NCI-H1436 treated with DMSO at 0.1 percent for 48 hours (cell line): ENCODE measurements at regions not wholly inside any gene's neighbourhood (a gene's known extent, or its start where the extent isn't known, plus 50 kb on each side); places are given as distances from the start of the nearest gene placed in this dataset.

ENCODE experiments used
- DNase-seq: peaks from one replicate; lab custom pipeline; 2025; lab: John Stamatoyannopoulos, UW

DNA sequence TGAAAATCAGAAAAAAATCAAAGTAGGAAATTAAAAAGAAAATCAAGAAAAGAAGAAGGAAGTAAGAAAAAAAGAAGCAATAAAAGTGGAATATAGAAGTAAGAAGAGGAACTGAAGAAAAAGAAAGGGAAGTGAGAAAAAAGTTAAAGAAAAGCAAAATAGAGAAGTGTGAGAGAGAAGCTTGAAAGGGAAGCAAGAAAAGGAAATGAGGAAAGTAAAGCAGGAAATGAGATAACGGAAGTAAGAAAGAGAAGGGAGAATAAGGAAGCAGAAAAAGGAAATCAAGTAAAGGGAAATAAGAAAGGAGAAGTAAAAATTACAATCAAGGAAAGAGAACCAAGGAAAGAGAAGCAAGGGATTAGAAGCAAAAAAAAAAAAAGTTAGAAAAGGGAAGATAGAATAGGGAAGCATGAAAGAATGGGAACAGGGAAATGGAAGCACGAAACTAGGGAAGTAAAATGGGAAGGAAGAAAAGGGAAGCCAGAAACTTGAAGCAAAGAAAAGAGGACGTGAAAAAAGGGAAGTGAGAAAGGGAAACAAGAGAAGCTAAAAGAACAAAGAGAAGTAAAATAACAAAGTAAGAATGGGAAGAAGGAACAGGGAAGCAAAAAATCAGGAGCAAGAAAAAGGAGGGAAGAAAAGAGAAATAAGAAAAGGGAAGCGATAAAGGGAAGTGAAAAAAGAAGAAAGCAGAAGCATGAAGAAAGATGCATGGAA, 243.3 kb upstream of the NCKAP5 start:
- no peak for DNase-seq

DNA sequence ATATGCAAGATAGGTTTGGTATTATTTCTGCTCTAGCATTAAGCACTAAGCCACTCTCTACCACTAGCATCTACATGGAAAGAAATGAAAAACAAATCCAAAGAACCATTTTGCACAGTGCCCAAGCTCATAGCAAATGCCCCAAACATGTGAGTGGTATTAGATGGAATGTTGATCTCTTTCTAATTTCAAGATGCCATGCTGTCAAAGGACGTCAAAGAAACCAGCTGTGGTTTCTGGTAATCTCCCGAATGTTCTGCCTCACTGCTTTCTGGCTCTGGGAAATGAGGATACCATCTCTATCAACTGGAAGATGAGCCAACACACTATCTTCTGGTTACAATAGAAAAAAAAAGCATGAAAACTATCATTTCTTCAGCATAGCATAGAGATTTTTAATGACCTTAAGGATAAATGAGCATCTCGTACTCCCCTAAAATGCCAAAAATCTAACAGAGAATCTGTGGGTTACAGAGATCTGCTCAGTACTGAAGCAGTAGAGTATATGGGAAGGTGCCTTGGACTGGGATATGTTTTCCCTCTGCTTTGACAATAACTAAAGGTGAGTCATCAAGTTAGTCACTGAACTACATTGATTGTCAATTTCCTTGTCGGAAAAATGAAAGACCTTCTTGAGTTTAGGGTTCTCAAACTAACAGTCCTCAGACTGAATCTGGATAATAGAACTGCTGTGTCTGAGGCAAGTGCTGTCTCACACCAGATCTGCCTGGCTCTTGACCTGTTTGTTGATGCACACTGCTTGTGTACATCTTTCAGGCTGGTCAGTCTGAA, 244.8 kb upstream of the NCKAP5 start:
- DNase-seq = no peak

GRCh38 chr2:133814890-133815289, 246.6 kb upstream of the NCKAP5 start:
- DNase-seq = no peak

GRCh38 chr2:133816037-133816436, 247.8 kb upstream of the NCKAP5 start:
- DNase-seq = no peak

GRCh38 chr2:133817680-133818566, 249.7 kb upstream of the NCKAP5 start:
- no peak for DNase-seq

DNA sequence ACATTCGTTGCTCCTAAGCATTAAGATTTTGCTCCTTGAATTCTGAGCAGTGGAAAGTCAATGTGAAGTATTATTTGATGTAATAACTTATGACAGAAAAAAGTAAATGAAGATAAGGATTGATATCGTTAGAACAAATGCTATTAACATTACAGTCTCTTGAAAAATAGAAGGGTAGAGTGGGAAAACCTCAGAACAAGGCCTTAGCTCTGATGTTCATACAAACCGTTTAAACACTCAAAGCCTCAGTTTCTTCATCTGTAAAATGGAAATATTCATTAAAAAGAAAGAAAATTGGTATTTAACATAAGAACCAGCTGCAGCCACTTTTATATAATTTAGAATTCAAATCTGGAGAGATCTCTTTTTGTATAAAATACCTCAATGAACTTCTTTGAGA, 250.4 kb upstream of the NCKAP5 start:
- no peak for DNase-seq

DNA sequence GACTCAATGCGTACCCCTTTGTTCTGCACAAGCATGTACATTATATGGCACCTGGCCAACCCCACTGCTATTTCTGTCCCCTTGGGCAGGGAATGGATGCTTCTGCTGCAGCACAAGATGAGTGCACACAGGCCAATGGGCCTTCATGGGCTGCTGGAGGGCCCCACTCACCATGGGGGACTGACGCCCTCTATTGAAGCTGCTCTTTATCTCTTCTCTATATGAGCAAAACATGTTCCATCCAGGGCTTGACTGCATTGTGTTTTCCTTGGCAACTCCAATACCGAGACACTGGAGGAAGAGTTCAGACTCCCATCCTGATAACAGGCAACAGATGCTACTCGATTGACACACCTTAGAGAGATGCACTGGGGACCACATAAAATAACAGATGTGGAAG, 251.6 kb upstream of the NCKAP5 start:
- no peak for DNase-seq

DNA sequence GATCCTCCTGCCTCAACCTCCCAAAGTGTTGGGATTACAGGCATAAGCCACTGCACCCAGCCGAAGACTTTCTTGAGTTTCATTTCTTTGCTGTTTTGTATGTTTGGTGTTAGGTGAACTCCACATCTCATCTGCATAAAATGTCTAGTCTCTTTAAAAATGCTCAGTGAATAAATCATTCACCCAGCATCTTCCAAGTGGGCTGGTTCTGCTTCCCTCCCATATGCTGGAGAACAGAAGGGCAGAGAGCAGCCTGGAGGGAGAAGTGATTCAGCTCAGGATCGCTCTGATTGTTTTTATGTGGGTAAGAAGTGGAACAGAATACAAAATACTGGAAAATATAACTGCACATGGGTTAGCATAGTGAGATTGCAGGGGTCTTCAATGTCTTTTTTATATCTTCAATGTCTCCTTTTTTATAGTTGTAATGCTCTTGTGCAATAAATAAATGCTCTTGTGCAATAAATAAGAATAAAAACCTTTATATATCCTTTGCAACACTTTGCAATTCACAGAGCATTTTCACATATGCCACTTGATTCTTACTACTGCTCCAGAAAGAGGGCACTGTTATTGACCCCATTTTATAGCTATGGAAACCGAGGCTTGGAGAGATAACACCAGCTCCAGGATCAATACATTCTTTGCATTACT, 253.0 kb upstream of the NCKAP5 start:
- DNase-seq = no peak

GRCh38 chr2:133822517-133823225, 254.4 kb upstream of the NCKAP5 start:
- DNase-seq = no peak

DNA sequence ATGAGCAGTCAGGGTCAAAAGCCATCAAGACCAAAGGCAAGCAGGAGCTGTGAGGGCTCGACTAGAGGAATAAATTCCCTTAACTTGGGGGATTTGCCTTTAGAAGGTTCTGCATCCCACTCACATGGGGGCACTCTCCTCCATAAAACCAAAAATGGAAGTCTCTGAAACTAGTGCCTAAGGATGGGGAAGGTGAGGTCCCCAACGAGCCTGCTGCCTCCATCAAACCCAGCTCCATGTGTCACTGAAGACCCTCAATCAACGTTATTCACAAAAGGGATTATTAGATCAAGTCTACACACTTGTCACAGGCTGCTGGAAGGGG, 254.9 kb upstream of the NCKAP5 start:
- DNase-seq = no peak

DNA sequence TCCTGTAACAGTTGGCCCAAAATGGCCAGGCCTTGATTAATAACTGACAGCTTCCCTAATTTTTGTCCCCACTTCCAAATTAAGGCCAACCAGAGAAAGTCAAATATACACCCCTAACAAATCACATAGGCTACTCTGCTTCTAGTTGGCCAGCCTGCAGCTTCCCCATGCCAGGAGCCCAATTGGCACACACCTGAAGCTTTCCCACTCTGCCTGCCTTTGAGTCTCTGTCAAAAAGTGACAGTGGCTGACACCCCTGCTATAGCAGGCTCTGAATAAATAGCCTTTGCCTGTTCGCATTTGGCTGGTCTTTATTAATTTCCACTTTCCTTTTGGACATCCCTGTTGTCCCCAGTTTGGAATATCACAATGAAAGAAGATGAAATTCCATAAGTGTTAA, 256.6 kb upstream of the NCKAP5 start:
- DNase-seq = no peak

DNA sequence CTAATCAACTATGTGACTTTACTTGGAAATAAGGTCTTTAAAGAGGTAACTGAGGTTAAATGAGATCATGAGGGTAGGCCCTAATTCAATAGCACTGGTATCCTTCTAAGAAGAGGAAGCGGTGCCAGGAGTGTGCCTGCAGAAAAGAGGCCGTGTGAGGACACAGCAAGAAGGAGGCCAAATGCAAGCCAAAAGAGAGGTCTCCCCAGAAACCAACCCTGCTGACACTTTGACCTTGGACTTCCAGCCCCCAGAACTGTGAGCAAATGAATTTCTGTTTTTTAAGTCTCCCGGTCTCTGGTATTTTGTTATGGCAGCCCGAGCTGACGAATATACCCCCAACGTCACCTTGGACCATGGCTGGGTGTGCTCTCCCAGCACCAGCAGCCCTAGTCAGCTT, 257.5 kb upstream of the NCKAP5 start:
- no peak for DNase-seq

GRCh38 chr2:133828913-133829312, 260.6 kb upstream of the NCKAP5 start:
- DNase-seq = no peak

- DNase-seq = no peak
Measured at GRCh38 chr2:133829450-133830020, 261.3 kb upstream of the NCKAP5 start.

DNA sequence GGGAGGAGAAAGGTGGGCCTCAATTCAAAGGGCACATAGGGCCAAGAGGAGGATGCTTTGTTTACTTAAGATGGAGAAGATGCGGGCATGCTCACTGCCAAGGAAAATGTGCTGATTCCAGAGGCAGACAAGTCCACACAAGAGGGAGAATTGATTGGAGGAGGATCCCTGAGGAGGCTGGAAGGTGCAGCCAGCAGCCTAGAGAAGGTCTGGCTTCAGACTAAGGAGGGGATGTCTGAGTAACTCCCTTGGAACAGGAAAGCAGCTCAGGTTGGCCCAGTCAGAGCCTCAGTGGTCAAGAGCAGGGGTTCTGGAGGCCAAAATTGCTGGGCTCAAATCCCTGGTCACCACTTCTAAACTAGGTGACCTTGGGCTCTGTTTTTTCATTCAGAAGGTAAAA, 265.5 kb upstream of the NCKAP5 start:
- DNase-seq = no peak

DNA sequence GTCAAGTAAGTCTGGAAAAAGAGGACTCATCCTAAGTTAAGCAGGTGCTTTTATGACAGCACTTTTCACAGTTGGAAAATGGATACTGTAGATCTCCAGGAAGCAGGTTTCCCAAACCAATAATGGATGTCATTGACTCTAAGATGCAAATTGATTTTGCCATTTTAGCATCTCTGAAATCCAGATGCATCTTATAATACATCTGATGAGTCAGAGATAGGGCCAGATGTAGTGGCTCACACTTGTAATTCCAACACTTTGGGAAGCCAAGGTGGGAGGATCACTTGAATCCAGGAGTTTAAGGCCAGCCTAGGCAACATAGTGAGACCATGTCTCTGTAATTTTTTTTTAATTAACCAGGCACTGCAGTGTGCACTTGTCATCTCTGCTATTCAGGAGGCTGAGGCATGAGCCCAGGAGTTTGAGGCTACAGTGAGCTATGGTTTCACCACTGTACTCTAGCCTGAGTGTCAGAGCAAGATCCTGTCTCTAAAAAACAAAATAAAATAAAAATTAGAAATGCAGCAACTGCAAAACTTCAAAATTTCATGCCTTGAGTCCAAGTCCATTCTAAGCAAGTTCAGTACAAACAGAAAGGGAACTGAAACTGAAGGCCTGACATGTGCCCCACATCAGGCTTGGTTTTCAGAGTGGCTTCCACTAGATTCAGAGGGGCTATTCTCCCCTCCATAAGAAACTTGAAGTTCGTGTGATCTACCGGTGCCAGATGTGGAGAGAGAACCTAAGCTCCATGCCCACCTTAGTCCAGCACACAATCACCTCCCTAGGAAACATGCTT, 267.8 kb upstream of the NCKAP5 start:
- DNase-seq = no peak

DNA sequence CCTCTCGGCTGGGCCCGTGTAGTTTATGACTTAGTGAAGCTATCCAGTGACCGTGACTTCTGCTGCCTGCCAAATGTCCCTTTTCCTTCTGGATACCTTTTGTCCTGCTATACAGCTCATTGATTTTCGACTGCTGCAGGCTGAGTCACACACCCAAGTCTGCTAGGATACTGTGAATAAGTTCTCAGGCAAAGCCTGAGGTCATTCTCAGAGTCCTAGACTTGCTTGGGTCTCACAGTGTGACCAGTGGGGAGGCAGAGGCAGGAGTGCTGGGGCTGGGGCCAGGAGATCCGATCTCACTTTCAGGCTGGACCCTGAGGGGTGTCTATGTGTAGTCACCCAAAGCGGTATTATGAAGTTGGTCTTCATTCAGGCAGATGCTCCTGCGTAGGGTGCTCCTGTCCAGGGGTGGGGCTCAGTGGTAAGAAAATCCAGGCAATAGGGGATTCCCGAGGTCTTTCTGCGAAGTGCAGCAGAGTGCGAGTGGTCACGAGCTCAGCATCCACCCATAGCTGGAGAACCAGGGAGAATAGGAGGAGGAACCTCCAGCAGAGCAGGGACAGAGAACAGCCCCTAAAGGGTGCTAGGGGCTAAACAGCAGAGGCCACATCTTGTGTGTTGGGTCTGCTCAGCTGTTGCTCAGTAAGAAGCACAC, 268.6 kb upstream of the NCKAP5 start:
- no peak for DNase-seq

- DNase-seq = no peak
Measured at GRCh38 chr2:133837441-133838094, 269.3 kb upstream of the NCKAP5 start.

- DNase-seq = no peak
Measured at GRCh38 chr2:133838642-133839365, 270.5 kb upstream of the NCKAP5 start.
